SIG-M5 treated with dmso at 0.1 percent for 504 hours (cell line): ENCODE measurements at regions not wholly inside any gene's neighbourhood (a gene's known extent, or its start where the extent isn't known, plus 50 kb on each side); places are given as distances from the start of the nearest gene placed in this dataset.
"Not testable (repeated sequence)": the region's sequence is repeated elsewhere in the genome, so short reads cannot be mapped to it uniquely, and the experiment has no call there.

Source experiments
- DNase-seq: peaks from one replicate; lab custom pipeline; 2025; ENCODE audit not compliant: unreplicated experiment; lab: John Stamatoyannopoulos, UW

DNA sequence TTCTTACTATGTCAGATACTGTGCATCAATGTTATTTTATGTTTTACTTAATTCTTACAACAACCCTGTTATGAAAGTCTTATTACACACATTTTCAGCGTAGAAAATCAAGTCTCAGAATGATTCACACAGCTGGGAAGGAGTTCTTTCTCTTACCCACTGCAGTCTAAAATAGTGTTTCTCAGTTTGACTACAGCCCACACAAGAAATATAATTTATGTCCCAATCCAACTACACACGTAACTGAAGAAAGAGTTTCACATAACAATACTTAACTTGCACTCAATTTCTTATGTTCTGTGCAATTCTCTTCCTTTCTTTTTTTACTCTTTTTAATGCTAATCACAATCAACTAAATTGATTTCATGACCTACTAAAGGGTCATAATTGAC, 252.8 kb upstream of the ADGRL2 start:
- no peak for DNase-seq

DNA sequence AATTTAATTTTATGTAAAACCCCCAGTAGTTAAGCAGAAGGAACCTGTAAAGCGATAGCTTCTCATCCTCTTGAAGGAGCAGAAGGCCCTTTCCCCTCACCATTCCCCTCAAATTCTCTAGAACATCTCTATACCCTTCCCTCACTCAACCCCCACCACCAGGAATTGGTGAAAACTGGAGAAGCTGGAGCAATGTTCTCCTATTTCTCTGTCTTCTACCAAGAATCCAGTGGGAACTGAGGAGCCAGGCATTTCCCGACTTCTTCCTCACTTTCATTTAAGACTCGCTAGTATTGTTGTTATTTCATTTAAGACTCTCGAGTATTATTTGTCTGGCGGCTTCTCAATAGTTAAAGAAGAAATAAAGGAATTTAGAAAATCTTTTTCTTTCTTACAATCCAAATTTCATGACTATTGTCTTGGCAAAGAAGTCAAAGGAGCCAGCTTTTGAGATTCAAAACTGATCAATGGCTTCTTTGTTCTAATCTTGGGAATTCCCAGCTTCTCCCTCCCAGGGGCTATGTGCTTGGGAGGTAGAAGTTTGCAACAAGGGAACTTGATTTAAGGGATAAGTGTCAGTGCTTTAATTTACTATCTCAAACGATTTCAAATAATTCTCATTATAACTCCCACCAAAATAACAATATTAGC, 253.3 kb upstream of the ADGRL2 start:
- no peak for DNase-seq

DNA sequence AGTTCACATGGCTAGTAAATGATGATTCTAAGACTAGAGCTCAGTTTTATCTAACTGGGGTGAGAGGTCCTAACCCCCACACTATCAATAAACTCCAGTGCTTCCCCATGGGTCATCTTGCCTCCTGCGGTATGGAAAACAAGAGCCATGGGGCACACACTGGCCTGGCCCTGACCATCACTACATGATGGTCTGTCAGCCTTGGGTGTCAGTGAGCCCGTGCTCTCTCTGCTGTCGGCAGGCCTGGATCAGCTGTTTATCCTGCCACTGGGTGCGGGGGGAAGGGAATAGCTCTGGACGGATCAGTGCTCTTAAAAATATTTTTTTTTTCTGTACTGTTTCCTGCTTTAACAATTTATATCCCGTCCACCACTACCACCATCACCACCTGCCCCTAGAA, 255.0 kb upstream of the ADGRL2 start:
- no peak for DNase-seq

DNA sequence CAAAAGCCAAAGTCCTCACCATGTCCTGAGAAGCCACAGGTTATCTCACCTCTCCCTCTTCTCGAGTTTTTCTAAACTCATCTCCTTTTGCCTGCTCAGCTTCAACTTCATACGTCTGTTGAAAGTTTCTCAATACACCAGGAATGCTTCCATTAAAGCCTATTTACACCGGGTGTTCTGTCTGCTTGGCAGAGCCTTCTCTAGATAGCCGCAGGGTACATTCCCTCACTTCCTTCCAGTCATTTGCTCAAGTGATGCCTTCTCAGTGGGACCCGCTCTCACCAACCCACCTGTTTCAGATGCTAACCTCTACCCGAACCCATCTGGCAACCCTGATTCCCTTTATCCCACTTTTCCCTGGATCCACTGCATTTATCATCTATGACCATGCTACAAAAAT, 257.0 kb upstream of the ADGRL2 start:
- DNase-seq: no peak

DNA sequence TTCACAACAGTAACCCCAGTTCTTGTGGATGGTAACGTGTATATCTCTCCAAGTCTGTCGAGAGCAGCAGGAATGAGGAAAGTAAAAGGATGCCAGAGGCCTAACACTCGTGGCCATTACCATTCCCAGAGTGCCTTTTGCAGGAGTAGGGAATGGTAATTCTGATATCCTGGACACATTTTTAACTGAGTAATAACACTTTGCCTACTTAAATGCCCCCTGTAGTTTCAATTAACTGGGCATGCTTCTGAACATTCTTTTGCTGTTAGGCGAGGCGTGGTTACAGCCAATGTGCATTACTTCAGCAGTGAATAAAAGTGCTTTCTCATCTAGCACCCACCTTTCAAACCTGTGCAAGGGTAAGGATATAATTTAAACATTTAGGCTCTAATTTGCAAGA, 258.5 kb upstream of the ADGRL2 start:
- DNase-seq: no peak

DNA sequence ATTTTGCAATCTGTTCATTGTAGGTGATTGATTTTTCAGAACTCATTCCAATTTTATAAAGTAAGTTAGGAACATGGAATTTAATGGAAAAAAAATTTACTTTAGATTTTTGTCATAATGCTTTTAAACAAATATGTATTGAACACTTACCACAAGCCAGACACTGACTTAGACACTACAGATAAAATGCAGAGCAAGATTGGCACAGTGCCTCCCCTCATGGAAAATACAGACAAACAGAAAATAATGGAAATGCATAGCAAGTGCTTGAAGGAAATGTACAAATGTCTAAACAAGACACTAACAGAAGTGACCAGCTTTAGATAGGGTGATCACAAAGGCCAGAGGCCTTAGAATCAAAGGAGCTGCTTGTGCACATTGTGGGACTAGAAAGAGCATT, 260.5 kb upstream of the ADGRL2 start:
- no peak for DNase-seq

DNA sequence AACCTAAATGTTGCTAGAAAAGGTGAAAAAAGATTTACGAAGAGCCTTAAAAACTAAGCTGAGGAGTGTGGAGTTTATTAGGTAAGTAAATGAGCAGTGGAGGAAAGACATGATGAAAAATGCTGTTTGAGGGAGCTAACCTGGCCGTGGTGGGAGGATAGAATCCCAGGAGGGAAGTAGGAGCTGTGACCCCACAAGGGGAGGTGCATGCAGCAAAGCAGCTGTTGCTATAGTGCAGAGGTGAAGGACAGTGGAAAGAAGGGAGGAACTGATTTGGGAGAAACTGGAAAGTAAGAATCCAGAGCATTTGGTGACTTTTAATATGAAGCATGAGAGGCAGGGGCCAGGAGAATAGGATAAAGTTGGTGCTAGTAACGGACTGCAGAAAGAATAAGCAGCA, 271.7 kb upstream of the ADGRL2 start:
- no peak for DNase-seq

DNA sequence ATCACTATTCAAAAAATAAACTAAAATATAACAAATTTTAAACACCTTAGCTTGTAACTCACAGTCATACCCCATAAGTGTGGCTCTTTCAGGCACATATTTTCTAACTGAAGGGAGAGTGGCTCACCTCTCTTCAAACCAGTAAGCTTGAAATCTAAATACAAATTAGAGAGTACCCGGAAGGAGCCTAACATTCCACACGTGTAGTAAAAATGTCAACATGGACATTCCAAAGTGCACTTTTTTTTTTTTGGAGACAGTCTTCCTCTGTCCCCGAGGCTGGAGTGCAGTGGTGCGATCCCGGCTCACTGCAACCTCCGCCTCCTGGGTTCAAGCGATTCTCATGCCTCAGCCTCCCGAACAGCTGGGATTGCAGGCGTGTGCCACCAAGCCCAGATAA, 275.6 kb upstream of the ADGRL2 start:
- DNase-seq: no peak

DNA sequence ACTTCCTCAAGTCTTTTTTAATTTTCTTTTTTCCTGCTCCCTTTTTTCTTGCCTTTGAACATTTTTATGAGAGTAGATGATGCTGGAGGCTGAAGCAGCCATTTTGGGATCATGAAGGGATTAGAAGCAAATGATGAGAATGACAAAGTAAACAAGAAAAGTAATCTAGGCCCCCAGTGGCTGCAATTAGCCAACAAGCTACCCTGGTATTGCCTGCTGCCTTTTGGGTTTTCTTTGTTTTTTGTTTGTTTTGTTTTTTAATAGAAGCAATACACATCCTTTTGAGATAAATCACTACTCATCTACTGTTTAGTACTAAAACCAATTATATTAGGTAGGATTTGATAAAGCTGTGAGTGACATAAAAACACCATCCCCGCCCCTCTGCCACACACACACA, 280.7 kb upstream of the ADGRL2 start:
- no peak for DNase-seq

DNA sequence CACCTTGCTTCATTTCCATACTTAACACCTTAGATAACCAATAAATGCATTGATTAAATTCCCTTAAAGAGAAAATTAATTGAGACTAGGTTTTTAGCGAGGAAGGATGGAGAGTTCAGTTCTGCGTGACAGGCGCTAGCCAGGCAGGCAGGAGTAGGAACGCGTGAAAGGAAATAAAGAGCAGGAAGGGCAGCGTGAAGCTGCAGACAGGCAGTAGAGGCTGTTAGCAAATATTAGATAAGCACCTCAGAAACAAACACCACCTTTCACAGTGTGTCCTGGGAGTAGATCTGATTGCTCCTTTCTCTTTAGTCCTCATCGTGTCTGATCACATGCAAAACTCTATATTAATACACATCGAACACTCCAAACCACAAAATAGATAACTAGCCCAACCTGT, 282.7 kb upstream of the ADGRL2 start:
- DNase-seq: no peak

DNA sequence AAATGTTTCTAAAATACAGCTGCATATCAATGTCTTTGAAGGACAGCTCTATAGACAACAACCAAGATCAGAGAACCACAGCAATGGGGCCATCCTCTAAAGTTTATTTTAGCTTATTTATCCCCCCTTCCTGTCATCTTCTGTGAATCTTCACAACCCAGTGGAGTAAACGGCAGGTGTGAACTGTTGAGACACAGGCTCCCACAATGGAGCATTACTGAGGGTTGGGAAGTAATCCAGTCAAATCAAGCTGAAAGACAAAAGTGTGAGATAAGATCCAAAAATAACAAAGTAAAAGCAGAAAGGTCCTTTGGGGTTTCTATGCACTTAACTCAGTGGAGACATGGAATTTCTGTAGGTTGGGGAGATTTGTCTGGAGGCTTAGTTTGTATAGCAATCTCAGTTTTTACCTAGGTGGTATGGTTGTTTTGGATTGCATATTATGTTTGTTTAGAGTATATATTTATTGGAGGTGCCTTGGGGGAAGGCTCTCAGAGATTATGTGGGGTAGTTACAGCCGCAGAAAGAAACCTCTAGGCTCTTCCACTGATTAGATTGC, 286.9 kb upstream of the ADGRL2 start:
- DNase-seq: no peak

DNA sequence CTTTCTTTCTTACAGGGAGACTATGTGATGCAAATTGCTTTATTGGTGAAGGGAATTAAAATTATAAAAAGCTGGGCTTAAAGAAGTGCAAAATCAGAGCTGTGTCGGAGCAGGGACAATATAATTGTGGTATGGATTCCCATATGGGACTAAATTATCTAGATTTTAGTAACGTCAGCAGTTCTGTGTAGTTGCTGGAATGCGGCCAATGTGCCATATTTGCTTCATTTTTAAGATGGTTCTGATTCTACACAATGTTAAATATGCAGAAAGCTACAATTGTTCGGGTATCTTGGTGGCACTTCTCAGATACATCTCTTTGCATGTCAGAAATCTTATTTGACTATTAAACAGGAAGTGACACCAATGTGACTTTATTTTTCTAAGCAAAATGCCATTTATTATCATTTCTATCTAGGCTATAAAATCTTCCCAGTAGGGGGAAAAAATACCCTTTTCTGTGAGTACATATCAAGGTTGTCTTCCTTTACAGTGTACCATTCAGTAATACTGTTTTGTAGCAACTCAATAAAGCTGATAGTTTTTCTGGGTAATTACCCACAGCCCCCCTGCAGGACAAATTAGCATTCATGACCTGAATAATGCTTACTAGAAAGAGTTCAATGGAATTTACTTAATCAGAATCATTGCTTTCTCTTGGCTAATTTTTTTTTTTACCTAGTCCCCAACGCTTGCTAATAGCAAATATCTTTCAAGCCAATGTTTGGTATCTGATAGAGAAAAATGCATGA, 288.3 kb upstream of the ADGRL2 start:
- no peak for DNase-seq

DNA sequence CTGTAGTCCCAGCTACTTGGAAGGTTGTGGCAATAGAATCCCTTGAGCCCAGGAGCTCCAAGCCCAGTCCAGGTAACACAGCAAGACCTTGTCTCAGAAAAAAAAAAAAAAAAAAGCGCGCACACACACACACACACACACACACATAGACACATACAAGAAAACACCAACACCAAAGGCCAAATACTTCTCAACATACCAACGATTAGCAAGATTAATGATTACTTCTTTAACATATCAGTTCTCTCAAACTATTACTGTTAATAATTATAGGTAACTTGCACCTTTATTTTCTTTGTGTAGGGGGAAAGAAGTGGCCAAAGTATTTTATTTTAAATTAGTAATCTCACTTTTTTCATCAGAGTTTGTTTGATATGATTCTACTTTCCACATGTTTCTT, 289.5 kb upstream of the ADGRL2 start:
- no peak for DNase-seq

DNA sequence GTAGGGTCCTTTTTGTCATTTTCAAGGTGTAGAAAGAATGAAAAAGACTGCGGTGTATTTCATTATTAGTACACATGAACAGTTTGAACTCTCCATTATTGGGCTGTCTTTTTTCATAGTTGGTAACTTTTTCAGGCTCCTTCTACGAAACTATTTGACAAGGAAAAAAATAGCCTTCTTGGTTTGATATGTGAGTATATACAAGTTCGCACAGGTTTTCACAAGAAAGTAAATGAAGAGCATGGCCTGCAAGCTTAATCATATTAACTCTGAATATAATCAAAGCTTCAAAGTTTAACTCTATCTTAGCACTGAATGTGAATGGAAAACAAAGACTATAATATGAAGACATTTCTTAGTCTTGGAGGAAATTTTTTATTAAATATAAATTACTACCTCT, 290.0 kb upstream of the ADGRL2 start:
- DNase-seq: no peak

DNA sequence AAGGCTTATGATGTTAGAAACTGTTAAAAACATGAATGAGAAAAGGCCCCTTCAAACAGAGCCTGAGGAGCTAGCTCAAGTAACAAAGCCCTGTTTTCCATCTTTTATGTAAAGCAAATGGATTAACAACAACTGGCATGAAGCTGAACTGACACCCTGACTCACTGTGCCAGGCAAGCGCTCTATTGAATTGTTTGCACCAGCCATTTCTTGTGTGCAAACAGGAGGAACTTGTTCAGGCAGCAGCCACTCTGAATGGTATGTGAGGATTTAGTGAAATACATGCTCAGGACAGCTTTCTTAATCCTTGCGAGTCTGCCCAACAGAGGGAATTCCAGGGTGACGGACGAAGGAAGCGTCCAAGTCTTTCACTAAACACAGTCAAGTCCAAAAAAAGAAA, 291.1 kb upstream of the ADGRL2 start:
- no peak for DNase-seq

DNA sequence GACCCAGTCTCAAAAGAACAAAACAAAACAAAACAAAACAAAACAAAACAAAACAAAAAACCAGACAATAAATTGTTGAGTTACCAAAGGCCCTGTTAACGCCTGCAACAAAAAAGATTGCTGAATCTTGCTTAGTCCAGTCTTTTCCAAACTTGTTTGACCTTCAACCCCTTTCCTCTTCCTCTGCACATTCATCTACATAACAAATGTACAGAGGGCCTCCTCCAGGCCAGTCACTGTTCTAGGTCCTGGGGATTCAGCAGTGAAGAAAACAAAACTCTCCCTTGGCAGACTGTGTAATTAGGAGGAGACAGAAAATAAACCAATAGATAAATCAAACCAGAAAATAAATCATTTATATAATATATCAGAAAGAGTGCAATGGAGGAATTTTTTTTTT, 294.0 kb upstream of the ADGRL2 start:
- no peak for DNase-seq

DNA sequence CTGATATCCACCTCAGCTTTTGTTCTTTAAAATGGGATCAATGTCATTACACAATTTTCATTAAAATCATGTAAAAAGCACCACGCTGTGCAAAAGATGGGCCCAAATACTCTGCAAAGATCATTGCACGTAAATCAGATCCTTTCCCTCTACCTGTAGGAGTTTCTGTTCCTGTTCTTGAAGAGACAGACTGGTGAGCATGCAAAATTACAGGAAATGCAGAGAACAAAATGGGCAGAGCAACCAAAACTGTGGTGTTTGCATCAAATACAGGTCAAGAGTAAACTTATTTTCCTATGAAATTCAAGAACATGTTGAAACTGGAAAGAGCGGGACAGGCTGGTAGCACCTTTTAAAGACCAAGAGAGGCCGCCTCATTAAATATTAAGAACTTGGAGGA, 294.9 kb upstream of the ADGRL2 start:
- DNase-seq: no peak

DNA sequence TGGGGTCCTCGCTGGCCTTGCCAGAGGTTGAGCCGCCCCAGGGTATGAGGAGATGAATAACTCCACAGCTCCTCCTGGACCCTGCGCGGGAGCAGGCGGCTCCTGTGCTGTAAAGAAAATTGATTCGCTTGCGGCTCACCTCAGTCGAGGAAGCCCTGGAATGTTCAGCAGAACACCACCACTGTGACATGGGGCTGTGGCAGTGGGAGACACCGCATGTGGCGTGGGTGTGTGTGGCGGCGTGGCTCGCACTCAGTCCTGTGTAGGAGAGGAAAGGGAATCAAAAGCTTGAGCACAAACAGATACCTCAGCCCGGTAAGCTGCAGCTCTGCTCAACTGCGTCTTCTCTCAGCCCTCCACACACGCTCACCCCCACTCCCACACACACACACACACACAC, 295.9 kb upstream of the ADGRL2 start:
- DNase-seq: not testable (repeated sequence)

DNA sequence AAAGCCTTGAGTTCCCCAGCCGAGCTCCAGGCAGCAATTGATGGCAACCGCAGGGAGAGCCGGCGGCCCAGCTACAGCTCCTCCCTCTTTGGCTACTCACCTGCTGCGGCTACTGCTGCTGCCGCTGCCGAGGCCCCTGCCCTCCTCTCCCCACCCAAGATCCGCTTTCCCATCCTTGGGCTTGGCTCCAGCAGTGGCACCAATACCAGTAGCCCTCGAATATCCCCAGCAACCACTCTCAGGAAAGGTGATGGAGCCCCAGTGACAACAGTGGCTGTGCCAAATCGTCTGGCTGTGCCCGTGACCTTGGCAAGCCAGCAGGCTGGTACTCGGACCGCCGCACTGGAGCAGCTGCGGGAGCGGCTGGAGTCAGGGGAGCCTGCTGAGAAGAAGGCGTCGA, 298.0 kb upstream of the ADGRL2 start:
- not testable (repeated sequence) for DNase-seq

DNA sequence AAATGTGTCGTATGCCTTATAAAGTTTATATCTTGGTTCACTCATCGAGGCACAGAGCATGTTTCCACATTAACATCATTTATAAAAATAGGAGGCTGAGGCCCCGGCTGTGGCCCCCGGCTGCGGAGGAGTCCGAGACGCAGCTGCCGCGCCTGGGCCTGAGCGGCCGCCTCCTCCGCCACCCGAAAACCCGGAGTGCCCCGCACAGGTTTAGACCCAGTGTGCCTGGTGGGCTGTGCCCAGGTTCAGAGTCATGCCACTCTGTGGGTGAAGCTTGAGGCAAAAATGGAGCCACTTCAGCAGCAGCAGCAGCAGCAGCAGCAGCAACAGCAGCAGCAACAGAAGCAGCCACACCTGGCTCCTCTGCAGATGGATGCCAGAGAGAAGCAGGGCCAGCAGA, 299.2 kb upstream of the ADGRL2 start:
- not testable (repeated sequence) for DNase-seq

DNA sequence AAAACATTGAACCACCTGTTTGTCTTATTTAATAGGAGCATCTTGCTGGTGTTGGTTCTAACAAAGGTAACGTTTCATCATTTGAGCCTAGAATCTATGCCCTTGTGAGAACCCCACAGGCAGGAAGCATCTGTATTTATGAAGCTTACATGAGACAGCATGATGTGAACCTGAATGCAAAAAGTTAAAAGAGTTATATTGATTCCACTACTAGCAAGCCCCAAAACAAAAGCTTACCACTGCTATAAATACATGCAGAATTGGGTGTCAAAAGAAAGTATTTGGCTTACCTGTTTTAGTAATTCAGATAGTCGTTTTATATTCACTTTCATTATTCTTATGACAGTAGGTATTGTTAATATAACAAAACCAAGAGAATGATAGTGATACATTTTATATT, 301.2 kb upstream of the ADGRL2 start:
- no peak for DNase-seq
